ENCODE measurements at regions not wholly inside any gene's neighbourhood (a gene's known extent, or its start where the extent isn't known, plus 50 kb on each side); places are given as distances from the start of the nearest gene placed in this dataset.
"Not testable (repeated sequence)": the region's sequence is repeated elsewhere in the genome, so short reads cannot be mapped to it uniquely, and the experiment has no call there.

GRCh38 chrX:150212672-150213480, 150.2 kb upstream of the MAMLD1 start:
- TF ChIP-seq RAD21 (IDR thresholded peaks at IDR 0.05) (peak; percentile 77 to 81), NR2F2 (IDR thresholded peaks at IDR 0.05) (no peak), CTCF (IDR thresholded peaks at IDR 0.05; ENCODE audit: low read depth, low read length, missing input control) (peak; percentile 37)
- H3K27me3 ChIP-seq (ENCODE audit: control insufficient read depth in 4 of 4, insufficient read depth in 4 of 4, low read length in 3 of 4), result no peaks in the 10 kb centered on the region
- H3K4me1 ChIP-seq (ENCODE audit: control insufficient read depth in 4 of 4, insufficient read depth in 4 of 4, low read length in 3 of 4), result peaks cover 0 to 4% (median 0%) of the 10 kb centered on the region in 4 donors
- H3K9ac ChIP-seq (ENCODE audit: low read depth in 1 of 2, low read length in 2 of 2), result no peak overlapping the region
- no peaks in the 10 kb centered on the region for H3K36me3 ChIP-seq (ENCODE audit: control insufficient read depth in 4 of 4, insufficient read depth in 3 of 4, low read depth in 1 of 4, low read length in 3 of 4)
- no peak for DNase-seq (ENCODE audit: low spot score)
- no peak overlapping the region for H3K27ac ChIP-seq (ENCODE audit: low read depth in 1 of 2, low read length in 2 of 2)
- no peaks in the 10 kb centered on the region for H3K9me3 ChIP-seq (ENCODE audit: control insufficient read depth in 4 of 4, low read length in 3 of 4)
- no peak overlapping the region for H3K4me3 ChIP-seq (ENCODE audit: low read depth in 1 of 3, low read length in 3 of 3)
- WGBS, result 55% methylated on average over 6 of the region's 6 CpGs

GRCh38 chrX:150213481-150214030, 149.6 kb upstream of the MAMLD1 start:
- 92% methylated on average over 3 of the region's 3 CpGs for WGBS
- H3K9ac ChIP-seq (ENCODE audit: low read depth in 1 of 2, low read length in 2 of 2), result no peak overlapping the region
- TF ChIP-seq YY1 (IDR thresholded peaks at IDR 0.05) (no peak), TAF1 (conservative IDR thresholded peaks at IDR 0.05) (no peak), ZBTB33 (IDR thresholded peaks at IDR 0.05) (no peak), EGR1 (IDR thresholded peaks at IDR 0.05; ENCODE audit: low read depth in 2 of 2) (no peak), CTCF (IDR thresholded peaks at IDR 0.05; ENCODE audit: low read depth, low read length, missing input control) (no peak), NR2F2 (IDR thresholded peaks at IDR 0.05) (no peak), MAX (IDR thresholded peaks at IDR 0.05) (no peak), GABPA (IDR thresholded peaks at IDR 0.05 in 1 of 2, conservative IDR thresholded peaks at IDR 0.05 in 1 of 2) (no peak)
- no peak overlapping the region for H3K27ac ChIP-seq (ENCODE audit: low read depth in 1 of 2, low read length in 2 of 2)
- no peaks in the 10 kb centered on the region for H3K36me3 ChIP-seq (ENCODE audit: control insufficient read depth in 4 of 4, insufficient read depth in 3 of 4, low read depth in 1 of 4, low read length in 3 of 4)
- no peak overlapping the region for H3K4me3 ChIP-seq (ENCODE audit: low read depth in 1 of 3, low read length in 3 of 3)
- H3K27me3 ChIP-seq (ENCODE audit: control insufficient read depth in 4 of 4, insufficient read depth in 4 of 4, low read length in 3 of 4), result no peaks in the 10 kb centered on the region
- no peaks in the 10 kb centered on the region for H3K9me3 ChIP-seq (ENCODE audit: control insufficient read depth in 4 of 4, low read length in 3 of 4)
- peaks cover 0 to 4% (median 0%) of the 10 kb centered on the region in 4 donors for H3K4me1 ChIP-seq (ENCODE audit: control insufficient read depth in 4 of 4, insufficient read depth in 4 of 4, low read length in 3 of 4)
- no peak for DNase-seq (ENCODE audit: low spot score)

- not testable (repeated sequence) for H3K9ac ChIP-seq (ENCODE audit: low read depth in 1 of 2, low read length in 2 of 2); H3K4me3 ChIP-seq (ENCODE audit: low read depth in 1 of 3, low read length in 3 of 3); DNase-seq (ENCODE audit: low spot score); H3K9me3 ChIP-seq (ENCODE audit: control insufficient read depth in 4 of 4, low read length in 3 of 4); H3K27ac ChIP-seq (ENCODE audit: low read depth in 1 of 2, low read length in 2 of 2); H3K4me1 ChIP-seq (ENCODE audit: control insufficient read depth in 4 of 4, insufficient read depth in 4 of 4, low read length in 3 of 4); H3K36me3 ChIP-seq (ENCODE audit: control insufficient read depth in 4 of 4, insufficient read depth in 3 of 4, low read depth in 1 of 4, low read length in 3 of 4); H3K27me3 ChIP-seq (ENCODE audit: control insufficient read depth in 4 of 4, insufficient read depth in 4 of 4, low read length in 3 of 4)
- WGBS, result 86% methylated on average over 2 of the region's 4 CpGs
Observed at GRCh38 chrX:150216000-150216399, 147.1 kb upstream of the MAMLD1 start.
